Activated CD4-positive, alpha-beta T cell treated with anti-CD3 and anti-CD28 coated beads, Interleukin-2, amount 10 ng/mL, durations not matched to agents 24 days and 14 days (primary cell): ENCODE measurements at regions not wholly inside any gene's neighbourhood (a gene's known extent, or its start where the extent isn't known, plus 50 kb on each side); places are given as distances from the start of the nearest gene placed in this dataset.
"Not testable (repeated sequence)": the region's sequence is repeated elsewhere in the genome, so short reads cannot be mapped to it uniquely, and the experiment has no call there.

Source experiments
- DNase-seq: peaks from one replicate; pipeline ENCODE4 v3.0.0; 2022
- H3K27ac Mint-ChIP-seq: one replicate; pipeline ENCODE4 v1.8.0; 2022; ENCODE audit warnings: mild to moderate bottlenecking, mixed read lengths
- H3K27me3 Mint-ChIP-seq: one replicate; pipeline ENCODE4 v1.8.0; 2022; ENCODE audit warnings: mixed read lengths
- H3K36me3 Mint-ChIP-seq: one replicate; pipeline ENCODE4 v1.8.0; 2022; ENCODE audit warnings: low read depth, mild to moderate bottlenecking, mixed read lengths
- H3K4me1 Mint-ChIP-seq: one replicate; pipeline ENCODE4 v1.8.0; 2021; ENCODE audit warnings: mixed read lengths
- H3K4me3 Mint-ChIP-seq: one replicate; pipeline ENCODE4 v1.8.0; 2022; ENCODE audit warnings: mild to moderate bottlenecking, moderate library complexity, mixed read lengths
- H3K9me3 Mint-ChIP-seq: one replicate; pipeline ENCODE4 v1.8.0; 2021; ENCODE audit warnings: mixed read lengths
- intact Hi-C: fragments of 100-400 bp; cut with micrococcal nuclease; formaldehyde crosslinking; loops from one replicate; pipeline ENCODE4 v1.15.1; 2023

DNA sequence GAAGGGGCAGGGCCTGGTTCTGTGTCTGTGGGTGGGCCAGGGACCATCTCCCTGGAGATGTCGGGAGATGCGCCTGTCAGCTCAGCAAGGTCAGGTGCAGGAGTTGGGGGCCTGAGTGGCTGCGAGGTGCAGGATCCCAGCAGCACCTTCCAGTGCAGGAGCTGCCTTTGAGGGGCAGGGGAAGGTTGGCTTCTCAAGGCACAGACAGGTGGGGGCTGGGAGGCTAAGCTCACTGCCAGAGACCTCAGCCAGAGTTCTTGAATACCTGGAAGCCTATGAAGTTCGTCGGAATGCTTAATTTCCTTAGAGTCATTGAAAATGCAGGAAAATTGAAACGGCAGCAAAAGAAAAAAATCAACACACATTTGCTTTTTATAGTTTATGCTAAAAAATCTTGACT, 72.8 kb upstream of the CRYM start:
- H3K27ac Mint-ChIP-seq, intact Hi-C loops: not testable (repeated sequence)

DNA sequence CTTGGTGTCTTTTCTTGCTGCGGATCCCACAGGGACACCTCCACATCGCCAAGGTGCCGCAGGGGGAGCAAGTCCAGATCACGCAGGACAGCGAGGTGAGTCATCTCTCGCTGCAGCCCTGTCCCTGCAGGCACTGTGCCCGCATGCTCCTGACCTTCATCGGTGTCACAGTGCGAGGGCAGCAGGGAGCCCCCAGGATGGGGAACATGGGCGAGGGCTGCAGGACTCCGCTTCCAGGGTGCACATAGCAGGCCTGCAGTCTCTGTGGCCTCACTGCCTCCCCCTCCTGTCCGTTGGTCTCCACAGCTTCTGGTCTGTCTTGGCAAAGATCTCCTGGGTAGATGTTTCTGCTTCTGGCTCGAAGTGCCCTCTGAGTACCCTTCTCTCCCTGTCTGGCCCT, 71.2 kb upstream of the CRYM start:
- not testable (repeated sequence) for H3K27me3 Mint-ChIP-seq, DNase-seq, H3K27ac Mint-ChIP-seq

More for the DNA sequence above, 72.8 kb upstream of the CRYM start:
- H3K27me3 Mint-ChIP-seq, DNase-seq, H3K36me3 Mint-ChIP-seq, H3K4me1 Mint-ChIP-seq, H3K4me3 Mint-ChIP-seq, H3K9me3 Mint-ChIP-seq: not testable (repeated sequence)

DNA sequence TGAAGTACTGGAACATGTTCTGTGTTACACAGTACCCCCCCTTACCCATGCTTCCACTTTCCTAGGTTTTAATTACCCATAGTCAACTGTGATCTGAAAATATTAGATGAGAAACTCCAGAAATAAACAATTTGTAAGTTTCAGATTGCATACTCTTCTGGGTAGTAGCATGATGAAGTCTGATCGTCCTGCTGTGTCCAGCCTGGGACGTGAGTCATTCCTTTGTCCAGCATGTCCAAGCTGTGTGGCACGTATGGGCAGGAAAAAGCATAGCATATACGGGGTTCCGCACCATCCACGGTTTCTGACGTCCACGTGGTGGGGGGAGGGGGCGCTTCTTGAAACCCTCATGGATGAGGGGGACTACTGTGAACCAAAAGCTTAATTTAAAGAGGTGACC, 70.7 kb upstream of the CRYM start:
- H3K4me3 Mint-ChIP-seq, intact Hi-C loops, DNase-seq, H3K27me3 Mint-ChIP-seq, H3K27ac Mint-ChIP-seq, H3K36me3 Mint-ChIP-seq, H3K4me1 Mint-ChIP-seq, H3K9me3 Mint-ChIP-seq: not testable (repeated sequence)

More for the DNA sequence above, 71.2 kb upstream of the CRYM start:
- H3K4me1 Mint-ChIP-seq, H3K36me3 Mint-ChIP-seq, intact Hi-C loops, H3K4me3 Mint-ChIP-seq, H3K9me3 Mint-ChIP-seq: not testable (repeated sequence)

DNA sequence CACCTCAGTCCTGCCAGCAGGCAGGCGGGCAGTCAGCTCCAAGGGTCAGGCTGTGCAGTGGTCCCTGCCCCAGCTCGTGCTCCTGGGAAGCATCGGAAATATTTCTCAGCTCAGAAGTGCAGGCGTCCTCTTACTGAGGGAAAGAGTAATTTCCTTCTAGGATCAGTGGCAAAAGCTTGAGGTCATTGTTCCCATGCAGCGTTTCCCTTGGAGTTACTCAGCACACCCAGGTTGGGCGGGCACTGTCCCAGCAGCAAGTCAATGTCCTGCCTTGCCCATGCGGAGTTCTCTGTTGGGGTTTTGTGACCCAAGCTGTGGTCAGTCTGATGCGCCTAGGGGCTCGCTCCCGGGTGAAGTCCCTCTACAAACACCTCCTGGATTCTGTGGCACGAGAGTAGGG, 69.4 kb upstream of the CRYM start:
- DNase-seq, H3K27ac Mint-ChIP-seq, H3K36me3 Mint-ChIP-seq, intact Hi-C loops, H3K27me3 Mint-ChIP-seq, H3K4me3 Mint-ChIP-seq, H3K4me1 Mint-ChIP-seq, H3K9me3 Mint-ChIP-seq: not testable (repeated sequence)

DNA sequence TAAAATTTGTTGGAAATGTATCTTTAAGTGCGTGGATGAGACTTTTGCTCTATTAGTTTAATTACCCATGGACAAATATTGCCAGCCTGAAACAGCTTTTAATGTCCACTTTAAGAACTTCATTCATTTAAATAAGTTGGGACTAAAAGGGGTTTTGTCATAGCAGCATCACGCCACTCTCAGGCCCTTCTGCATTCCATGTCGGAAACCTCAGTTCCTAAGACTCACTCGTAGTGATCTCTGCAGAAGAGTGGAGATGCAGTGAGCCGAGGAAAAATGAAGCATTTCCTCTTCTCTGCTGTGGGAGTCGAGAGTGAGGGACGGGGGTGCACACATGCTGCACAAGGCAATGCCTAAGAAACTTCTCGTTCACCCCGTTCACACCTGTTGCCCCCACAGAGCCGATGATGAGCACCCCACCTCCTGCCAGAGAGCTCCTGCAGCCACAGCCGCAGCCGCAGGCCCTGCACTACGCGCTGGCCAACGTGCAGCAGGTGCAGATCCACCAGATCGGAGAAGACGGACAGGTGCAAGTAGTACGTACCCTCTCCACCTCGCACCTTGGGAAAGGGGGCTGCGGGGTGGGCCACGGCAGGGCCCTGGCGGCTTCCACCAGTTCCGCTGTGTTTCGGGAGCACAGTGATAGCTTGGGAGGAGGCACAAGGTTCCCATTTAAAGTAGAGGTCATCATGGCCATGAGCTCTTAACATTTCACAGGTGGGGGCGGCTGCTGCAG, 68.8 kb upstream of the CRYM start:
- H3K27ac Mint-ChIP-seq, DNase-seq, H3K9me3 Mint-ChIP-seq, intact Hi-C loops, H3K4me3 Mint-ChIP-seq, H3K27me3 Mint-ChIP-seq, H3K4me1 Mint-ChIP-seq, H3K36me3 Mint-ChIP-seq: not testable (repeated sequence)

DNA sequence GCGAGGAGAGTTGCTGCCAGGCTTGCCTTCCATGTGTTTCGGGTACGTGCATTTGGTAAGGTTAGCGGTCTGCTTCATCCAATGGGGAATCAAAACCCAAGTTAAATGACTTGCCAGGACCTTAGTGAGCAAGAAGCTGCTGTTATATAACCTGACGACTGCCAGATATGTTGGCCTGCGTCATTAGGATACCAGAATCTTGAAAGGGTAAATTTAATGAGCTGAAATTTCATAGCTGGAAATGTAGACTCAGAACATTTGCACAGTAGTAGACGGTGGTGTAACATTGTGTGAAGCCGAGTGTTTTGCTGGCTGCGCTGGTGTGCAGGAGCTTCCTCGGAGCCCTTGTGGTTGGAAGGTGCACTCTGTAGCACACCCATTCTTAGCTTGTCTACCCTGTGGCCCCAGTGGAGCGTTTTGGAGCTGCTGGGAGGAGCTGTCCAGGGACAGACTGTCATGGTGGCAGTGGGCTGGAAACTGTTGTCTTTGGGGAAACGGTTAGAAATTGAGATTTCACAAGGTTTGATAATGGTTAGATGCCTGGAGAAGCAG, 66.3 kb upstream of the CRYM start:
- H3K27me3 Mint-ChIP-seq, intact Hi-C loops, H3K27ac Mint-ChIP-seq, H3K36me3 Mint-ChIP-seq, H3K4me1 Mint-ChIP-seq, H3K4me3 Mint-ChIP-seq, DNase-seq, H3K9me3 Mint-ChIP-seq: not testable (repeated sequence)

DNA sequence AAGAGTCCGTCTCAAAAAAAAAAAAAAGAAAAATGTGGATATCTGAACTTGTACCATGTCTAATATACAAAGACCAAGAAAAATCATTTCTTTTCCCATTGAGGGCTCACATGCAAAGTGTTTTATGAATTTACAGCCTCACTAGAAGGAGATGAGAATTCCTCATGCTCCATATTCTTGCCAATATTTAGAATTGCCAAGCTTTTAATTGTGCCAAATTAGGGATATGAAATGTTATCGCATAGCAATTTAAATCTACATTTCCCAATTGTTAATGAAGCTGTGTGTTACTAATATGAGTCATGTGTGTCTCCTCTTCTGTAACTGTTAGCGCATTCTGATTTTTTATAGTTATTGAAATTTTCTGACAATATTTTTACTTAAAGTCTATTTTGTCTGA, 63.0 kb upstream of the CRYM start:
- no peak for DNase-seq
- Mint-ChIP-seq H3K27me3 (peaks cover 13% of the 10 kb centered on the region), H3K4me3 (no peak overlapping the region), H3K36me3 (no peaks in the 10 kb centered on the region), H3K4me1 (no peaks in the 10 kb centered on the region), H3K27ac (no peak overlapping the region), H3K9me3 (no peaks in the 10 kb centered on the region)
- intact Hi-C loops = no loop called here

DNA sequence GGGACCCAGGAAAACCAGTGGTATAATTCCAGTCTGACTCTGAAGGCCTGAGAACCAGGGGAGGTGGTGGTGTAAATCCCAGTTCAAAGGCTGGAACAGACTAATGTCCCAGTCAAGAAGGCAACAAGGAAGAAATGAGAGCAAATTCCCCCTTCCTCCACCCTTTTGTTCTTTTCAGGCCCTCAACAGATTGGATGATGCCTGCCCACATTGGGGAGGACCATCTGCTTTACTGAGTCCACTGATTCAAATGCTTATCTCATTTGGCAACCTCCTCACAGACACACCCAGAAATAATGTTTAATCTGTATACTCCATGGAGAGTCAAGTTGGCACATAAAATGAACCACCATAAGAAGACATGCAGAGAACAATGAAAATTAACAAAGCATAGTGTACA, 61.9 kb upstream of the CRYM start:
- Mint-ChIP-seq H3K27me3 (peaks cover 16% of the 10 kb centered on the region), H3K9me3 (no peaks in the 10 kb centered on the region), H3K36me3 (no peaks in the 10 kb centered on the region), H3K4me3 (no peak overlapping the region), H3K27ac (no peak overlapping the region), H3K4me1 (no peaks in the 10 kb centered on the region)
- intact Hi-C loops = no loop called here
- DNase-seq = no peak

DNA sequence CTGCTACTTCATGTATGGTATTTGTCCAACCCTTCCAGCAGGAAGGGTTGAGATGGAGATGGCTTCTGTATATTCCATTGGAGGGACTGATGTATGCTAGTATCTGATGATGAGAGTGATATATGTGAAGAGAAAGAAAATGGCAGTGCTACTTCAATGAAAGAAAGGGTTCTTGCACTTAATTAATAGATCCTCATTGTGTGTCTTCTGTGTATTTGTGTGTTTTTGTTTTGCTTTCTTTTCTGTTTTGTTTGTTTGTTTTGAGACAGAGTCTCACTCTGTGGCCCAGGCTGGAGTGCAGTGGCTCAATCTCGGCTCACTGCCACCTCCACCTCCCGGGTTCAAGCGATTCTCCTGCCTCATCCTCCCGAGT, 61.2 kb upstream of the CRYM start:
- H3K9me3 Mint-ChIP-seq = no peaks in the 10 kb centered on the region
- H3K27ac Mint-ChIP-seq = no peak overlapping the region
- no peaks in the 10 kb centered on the region for H3K36me3 Mint-ChIP-seq
- H3K27me3 Mint-ChIP-seq = peaks cover 14% of the 10 kb centered on the region
- no peak for DNase-seq
- intact Hi-C loops = no loop called here
- no peak overlapping the region for H3K4me3 Mint-ChIP-seq
- no peaks in the 10 kb centered on the region for H3K4me1 Mint-ChIP-seq

DNA sequence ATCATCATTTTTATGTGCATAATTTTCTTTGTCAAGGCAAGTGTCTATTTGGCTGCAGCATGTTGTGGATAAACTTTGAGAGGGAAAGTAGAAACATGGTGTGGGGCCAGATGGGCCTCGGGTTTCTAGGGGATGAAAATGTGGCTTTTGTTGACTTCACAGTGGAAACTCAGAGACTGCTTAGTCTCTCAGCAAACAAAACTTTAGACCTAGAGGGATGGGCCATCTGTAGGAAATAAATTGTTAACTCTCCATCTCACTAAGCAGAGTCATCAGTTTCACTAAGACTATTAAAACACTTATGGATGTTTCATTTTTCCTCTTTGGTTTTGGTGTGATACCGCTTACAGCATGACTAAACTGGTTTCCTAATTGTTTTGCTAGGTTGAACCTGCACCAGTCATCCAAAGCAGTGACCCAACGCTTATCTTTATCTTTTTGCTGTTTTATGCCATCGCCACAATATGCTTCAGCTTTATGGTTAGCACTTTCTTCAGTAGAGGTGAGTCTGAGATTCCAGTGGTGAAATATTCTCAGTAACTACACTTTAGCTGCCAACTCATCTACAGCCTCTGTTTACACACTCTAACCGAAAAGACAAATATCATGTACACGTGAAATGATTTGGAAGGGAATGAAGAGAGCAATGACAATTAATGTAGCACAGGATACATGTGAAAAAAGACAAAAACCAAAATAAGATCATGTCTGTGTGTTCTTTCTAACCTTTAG, 60.6 kb upstream of the CRYM start:
- Mint-ChIP-seq H3K27ac (no peak overlapping the region), H3K27me3 (peaks cover 15% of the 10 kb centered on the region), H3K9me3 (no peaks in the 10 kb centered on the region), H3K4me3 (no peak overlapping the region), H3K36me3 (no peaks in the 10 kb centered on the region), H3K4me1 (no peaks in the 10 kb centered on the region)
- intact Hi-C loops = no loop called here
- DNase-seq = no peak

DNA sequence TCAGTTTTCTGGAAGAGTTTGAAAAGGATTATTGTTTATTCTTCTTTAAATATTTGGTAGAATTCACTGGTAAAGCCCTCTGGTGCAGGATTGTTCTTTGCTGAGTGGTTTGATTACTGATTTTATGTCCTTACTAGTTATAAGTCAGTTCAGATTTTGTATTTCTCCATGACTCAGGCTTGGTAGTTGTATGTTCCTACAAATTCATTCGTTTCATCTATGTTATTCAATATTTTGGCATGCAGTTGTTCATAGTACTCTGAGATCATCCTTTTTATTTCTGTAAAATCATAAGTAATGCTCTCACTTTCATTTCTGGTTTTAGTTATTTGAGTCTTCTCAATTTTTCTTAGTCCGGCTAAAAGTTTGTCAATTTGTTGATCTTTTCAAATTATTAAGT, 58.1 kb upstream of the CRYM start:
- no peak overlapping the region for H3K4me3 Mint-ChIP-seq
- no peaks in the 10 kb centered on the region for H3K4me1 Mint-ChIP-seq
- H3K9me3 Mint-ChIP-seq = no peaks in the 10 kb centered on the region
- DNase-seq = no peak
- no peak overlapping the region for H3K27ac Mint-ChIP-seq
- peaks cover 28% of the 10 kb centered on the region for H3K27me3 Mint-ChIP-seq
- no peaks in the 10 kb centered on the region for H3K36me3 Mint-ChIP-seq
- intact Hi-C loops = no loop called here

DNA sequence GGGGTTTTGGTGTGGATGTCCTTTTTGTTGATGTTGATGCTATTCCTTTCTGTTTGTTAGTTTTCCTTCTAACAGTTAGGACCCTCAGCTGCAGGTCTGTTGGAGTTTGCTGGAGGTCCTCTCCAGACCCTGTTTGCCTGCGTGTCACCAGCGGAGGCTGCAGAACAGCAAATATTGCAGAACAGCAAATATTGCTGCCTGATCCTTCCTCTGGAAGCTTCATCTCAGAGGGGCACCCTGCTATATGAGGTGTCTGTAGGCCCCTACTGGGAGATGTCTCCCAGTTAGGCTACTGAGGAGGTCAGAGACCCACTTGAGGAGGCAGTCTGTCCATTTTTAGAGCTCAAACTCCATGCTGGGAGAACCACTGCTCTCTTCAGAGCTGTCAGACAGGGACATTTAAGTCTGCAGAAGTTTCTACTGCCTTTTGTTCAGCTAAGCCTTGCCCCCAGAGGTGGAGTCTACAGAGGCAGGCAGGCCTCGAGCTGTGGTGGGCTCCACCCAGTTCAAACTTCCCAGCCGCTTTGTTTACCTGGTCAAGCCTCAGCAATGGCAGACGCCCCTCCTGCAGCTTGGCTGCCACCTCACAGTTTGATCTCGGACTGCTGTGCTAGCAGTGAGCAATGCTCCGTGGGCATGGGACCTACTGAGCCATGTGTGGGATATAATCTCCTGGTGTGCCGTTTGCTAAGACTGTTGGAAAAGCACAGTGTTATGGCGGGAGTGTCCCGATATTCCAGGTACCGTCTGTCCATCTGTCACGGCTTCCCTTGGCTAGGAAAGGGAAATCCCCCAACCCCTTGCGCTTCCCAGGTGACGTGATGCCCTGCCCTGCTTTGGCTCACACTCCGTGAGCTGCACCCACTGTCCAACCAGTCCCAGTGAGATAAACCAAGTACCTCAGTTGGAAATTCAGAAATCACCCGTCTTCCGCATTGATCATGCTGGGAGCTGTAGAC, 56.4 kb upstream of the CRYM start:
- intact Hi-C loops, DNase-seq, H3K27ac Mint-ChIP-seq, H3K9me3 Mint-ChIP-seq, H3K4me3 Mint-ChIP-seq, H3K36me3 Mint-ChIP-seq, H3K4me1 Mint-ChIP-seq: not testable (repeated sequence)
- H3K27me3 Mint-ChIP-seq = peaks cover 31% of the 10 kb centered on the region

DNA sequence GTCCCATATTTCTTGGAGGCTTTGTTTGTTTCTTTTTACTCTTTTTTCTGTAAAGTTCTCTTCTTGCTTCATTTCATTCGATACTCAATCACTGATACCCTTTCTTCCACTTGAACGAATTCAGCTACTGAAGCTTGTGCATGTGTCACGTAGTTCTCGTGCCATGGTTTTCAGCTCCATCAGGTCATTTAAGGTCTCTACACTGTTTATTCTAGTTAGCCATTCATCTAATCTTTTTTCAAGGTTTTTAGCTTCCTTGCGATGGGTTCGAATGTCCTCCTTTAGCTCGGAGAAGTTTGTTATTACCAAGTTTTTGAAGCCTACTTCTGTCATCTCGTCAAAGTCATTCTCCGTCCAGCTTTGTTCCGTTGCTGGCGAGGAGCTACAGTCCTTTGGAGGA, 55.6 kb upstream of the CRYM start:
- H3K27ac Mint-ChIP-seq, DNase-seq, H3K4me3 Mint-ChIP-seq, H3K36me3 Mint-ChIP-seq, H3K9me3 Mint-ChIP-seq, H3K4me1 Mint-ChIP-seq, intact Hi-C loops: not testable (repeated sequence)
- H3K27me3 Mint-ChIP-seq = peaks cover 28% of the 10 kb centered on the region
